HG03139 (cell line): ENCODE measurements at regions not wholly inside any gene's neighbourhood (a gene's known extent, or its start where the extent isn't known, plus 50 kb on each side); places are given as distances from the start of the nearest gene placed in this dataset.
"Not testable (repeated sequence)": the region's sequence is repeated elsewhere in the genome, so short reads cannot be mapped to it uniquely, and the experiment has no call there.

ENCODE experiments used
- ATAC-seq: cut with Tn5 transposase; IDR thresholded peaks from one replicate; pipeline ENCODE4 v1.9.1; 2021; ENCODE audit not compliant: unreplicated experiment

DNA sequence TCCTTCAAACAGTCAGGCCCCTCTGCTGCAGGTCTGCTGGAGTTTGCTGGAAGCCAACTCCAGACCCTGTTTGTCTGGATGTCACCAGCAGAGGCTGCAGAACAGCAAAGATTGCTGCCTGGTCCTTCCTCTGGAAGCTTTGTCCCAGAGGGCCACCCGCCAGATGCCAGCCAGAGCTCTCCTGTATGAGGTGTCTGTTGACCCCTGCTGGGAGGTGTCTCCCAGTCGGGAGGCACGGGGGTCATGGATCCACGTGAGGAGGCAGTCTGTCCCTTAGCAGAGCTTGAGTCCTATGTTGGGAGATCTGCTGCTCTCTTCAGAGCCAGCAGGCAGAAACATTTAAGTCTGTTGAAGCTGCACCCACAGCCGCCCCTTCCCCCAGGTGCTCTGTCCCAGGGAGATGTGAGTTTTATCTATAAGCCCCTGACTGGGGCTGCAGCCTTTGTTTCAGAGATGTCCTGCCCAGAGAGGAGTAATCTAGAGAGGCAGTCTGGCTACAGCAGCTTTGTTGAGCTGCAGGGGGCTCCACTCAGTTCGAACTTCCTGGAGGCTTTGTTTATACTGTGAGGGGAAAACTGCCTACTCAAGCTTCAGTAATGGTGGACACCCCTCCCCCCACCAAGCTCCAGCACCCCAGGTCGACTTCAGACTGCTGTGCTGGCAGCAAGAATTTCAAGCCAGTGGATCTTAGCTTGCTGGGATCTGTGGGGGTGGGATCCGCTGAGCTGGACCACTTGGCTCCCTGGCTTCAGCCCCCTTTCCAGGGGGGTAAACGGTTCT, 72.1 kb downstream of the OGFRL1 start:
- not testable (repeated sequence) for ATAC-seq

DNA sequence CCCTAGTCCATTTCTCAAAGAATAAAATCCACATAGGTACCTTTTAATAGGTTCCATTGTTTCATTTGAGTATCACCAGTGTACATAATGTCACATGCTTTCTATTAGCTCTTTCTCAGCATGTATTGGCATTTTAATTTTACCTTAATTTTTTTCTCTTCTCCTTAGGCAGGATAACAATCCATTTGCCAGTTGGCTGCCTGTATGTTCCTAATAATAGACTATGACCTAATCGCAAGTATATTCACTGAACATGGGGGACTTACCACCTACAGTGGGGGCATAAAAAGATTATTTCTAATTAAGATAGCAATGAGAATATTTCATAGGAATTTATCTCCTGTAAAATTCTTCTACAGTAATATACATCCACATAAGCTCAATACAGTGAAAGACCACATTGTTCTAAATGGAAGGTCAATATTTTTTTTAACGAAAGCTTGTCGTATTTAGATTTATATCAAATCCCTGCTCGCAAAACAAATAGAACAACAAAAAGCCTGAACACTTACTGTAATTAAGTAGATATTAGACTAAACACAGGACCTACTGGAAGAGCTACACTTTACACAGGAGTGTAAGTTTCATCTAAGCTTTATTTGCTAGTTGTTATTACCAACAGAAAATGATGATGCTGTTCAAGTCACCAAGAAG, 76.4 kb downstream of the OGFRL1 start:
- no peak for ATAC-seq

DNA sequence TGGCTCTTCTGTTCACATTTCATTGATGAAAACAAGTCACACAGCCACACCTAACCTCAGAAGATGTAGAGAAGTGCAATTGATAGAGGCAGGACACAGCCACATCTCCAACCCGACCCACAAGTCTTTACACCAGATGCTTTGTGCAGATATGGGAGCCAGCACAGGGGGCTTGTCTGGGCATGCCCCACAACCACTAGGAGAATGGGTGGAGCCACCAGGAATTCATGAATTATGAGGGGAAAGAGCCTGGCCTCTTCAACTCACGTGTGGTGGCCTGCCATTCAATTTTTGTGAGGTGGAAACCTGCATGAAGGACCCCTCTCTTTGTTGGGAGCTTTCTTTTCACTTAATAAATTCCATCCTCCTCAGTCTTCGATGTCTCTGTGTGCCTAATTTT, 79.1 kb downstream of the OGFRL1 start:
- no peak for ATAC-seq

DNA sequence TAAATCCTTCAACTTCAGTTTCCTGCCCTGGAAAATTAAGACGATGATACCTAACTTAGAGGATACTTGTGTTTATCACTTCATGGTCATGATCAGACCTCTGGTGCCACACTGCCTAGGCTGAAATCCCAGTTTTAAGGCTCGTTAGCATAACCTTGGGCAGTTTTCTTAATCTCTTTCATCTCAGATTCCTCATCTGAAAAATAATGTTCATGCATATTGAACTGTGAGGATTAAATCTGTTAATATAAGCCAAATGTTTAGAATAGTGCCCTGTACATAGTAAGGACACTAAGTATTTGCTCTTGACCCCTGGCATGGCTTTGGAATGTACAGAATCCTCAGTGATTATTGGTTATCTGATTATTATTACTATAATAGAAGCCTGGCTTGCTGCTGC, 79.7 kb downstream of the OGFRL1 start:
- ATAC-seq = no peak

DNA sequence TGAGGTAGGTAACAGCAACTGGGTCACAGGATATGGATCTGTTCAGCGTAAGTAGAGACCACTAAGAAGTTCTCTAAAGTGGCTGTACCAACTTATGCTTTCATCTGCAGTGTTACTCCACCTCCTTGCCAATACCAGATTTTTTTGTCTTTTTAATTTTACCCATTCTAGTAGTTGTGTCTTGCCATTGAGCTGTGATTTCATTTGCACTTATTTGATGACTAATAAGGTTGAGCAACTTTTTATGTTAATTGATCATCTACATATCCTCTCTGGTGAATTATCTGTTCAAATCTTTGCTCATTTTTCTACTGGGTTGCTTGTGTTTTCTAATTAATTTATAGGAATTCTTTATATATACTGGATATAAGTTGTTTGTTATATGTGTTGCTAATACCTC, 82.9 kb downstream of the OGFRL1 start:
- ATAC-seq = no peak

DNA sequence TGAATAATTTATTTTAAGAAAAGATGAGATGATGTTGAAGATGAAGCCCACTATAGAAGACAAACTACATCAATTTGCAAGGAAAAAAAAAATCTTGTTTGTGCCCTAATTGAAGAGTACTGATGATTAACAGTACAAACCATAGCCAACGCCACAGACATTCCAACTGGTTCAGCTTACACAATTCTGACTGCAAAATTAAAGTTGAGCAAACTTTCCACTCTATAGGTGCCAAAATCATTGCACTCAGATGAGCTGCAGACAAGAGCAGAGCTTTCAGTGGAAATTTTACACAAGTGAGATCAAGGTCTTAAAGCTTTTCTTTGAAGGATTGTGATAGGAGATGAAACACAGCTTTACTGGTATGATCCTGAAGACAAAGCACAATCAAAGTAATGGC, 85.3 kb downstream of the OGFRL1 start:
- no peak for ATAC-seq

DNA sequence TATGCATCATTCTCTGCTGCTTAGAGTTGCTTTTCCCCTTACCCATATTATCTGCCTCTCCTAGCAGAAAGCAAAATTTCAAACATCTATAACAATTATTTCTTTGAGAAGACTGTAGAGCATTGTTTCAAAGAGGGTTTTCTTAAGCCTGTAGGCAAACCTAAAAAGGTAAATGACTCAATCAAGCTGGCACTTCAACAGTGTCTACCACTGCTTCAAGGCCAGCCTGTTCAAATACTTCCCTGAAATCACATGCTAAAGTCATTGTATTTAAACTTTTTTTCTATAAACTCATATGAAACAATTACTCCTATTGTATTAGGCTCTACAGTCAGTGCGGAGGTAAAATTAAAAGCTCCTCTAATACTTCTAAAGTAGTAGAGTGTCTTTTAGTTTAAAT, 87.1 kb downstream of the OGFRL1 start:
- ATAC-seq = no peak

DNA sequence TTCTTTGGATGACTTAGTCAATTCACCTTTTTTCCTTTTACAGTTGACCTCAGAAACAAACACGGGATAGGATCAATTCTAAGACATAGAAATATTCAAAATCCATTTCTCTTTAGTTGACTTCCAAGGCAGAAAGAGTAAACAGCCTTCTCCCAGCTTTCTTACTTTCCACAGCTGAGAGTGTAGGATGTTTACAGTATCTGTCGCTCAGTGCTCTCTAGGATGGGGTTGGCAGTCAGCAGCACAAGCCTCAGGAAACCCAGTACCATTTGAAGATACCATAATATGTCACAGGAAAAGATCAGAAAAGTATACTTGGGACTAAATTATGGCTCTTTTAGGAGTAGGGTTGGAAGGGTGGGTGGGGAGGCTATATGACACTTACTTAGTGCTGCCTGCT, 88.2 kb downstream of the OGFRL1 start:
- ATAC-seq = no peak

DNA sequence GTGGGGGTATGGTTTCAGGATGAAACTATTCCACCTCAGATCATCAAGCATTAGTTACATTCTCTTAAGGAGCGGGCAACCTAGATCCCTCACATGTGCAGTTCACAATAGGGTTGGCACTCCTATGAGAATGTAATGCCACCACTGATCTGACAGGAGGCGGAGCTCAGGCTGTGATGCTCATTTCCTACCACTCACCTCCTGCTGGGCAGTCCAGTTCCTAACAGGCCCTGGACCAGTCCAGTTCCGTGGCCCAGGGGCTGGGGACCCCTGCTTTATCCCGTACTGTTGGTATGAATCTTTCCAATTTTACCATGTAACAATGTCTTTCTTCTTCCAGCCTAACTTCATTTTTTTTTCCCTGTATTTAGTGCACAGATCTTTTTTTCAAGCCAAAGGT, 94.9 kb downstream of the OGFRL1 start:
- no peak for ATAC-seq

DNA sequence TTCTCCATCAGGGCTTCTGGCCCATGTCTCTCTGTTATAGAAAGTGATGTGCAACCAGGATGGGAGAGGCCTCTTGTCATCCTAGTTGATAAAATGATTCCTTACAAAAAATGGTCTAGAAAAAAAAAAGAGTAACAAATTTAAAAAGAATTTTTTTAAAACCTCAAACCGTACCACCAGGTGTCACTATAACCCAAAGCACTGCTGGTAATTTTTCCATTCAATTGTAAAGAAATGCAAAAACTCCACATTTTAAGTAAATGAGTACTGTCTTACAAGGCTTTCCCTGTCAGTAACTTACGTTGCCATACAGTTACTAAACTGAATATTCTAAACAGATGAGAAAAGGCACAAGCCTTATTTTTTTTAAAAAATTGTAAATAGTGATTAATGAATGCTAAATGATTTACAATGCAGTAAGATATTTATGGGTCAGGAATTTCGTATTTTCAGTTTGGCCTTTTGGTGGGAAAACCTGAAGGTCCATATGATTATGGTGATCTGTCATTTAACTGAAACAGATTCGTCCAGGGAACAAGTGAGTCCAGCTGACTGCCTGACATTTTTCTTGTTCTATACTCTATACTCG, 95.4 kb downstream of the OGFRL1 start:
- no peak for ATAC-seq

DNA sequence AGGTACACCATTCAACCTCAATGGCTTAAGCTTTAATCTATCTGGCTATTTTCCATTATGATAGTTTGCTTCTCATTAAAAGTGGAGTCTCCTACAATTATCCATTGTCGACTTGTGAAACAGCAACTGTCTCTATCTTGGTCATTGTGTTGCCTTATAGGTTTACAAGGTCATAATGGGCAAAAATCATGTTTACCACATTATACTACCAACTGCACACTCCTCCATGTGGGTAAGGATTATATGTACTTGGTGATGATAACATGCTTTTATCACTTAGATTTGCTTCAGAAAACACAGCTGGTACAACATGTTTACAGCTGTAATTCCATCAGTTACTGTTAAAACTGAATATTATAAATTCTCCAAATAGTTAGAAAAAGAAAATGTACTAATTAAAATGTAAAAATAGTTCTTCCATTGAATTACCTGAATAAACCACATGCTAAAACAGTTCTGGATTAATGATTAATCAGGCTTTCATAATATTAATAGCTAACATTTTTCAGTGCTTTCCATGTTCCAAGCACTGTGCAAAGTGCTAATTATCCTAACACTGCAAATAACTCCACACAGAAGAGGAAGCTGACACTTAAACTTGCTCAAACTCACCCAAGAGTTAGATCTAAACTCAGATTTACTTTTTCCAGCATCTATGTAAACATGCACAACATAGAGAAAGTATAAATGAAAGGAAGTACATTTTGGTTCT, 96.7 kb downstream of the OGFRL1 start:
- ATAC-seq = no peak

DNA sequence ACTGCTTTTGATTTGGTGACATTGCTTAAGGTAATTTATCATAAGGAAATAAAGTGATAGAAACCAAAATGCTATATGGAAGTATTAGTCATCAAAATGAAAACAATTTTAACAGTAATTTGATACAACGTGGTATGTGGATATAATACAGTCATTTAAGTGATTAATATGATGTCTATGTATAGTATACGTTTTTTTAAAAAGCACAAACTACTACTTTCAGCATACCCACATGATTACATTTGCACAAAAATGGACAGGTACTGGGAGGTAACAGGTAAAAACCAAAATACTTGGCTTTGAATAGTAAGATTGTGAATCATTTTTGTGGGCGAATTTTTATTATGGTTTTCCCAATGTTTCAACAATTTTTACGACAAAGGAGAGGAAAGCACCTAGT, 97.6 kb downstream of the OGFRL1 start:
- no peak for ATAC-seq

DNA sequence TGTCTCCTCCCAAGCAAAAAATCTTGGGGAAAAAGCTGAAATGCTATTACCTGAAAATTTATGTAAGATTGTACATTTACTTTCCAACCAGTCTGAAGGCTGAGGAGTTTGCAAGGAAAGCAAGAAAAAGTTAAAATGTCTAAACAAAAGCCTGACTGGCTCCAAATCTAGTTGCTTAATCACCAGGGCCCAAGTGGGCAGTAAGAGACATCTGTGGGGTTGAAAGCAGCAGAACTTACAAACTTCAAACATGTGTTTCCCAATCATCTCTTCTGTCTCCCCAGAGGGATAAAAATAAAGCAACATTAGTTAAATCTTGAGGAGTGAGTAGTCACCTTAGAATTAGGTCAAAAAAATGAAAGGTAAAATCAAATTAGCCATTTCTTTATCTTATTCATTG, 98.6 kb downstream of the OGFRL1 start:
- ATAC-seq = no peak

DNA sequence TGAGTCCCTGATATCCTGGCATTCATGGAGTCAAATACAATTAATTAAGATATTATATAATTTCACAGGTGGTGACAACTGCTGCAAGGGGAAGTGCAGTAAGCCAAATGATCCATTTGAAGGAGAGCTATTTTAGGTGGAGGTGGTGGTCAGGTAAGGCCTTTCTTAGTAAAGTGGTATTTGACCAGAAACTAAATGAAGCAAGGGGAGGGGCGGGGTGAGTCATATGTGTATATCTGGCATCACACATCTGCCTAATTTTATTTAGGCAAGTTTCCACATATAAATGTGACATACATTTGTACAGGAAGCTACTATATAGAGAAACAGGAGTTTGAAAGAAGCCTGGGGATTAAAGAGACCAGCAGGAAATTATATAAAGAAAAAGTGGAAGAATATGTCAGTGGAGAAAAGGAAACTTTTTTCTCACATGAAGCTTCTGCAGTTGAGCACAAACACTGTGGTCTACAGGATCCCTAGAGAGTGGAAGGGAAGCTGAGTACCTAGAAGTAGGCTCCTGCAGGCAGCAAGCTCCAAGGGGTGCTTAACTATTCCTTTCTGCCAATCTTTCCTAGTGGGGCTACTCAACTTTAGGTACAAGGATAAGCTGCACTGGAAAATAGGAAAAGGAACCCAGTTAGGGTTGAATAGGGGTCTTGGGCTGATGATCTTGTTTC, 99.6 kb downstream of the OGFRL1 start:
- no peak for ATAC-seq

DNA sequence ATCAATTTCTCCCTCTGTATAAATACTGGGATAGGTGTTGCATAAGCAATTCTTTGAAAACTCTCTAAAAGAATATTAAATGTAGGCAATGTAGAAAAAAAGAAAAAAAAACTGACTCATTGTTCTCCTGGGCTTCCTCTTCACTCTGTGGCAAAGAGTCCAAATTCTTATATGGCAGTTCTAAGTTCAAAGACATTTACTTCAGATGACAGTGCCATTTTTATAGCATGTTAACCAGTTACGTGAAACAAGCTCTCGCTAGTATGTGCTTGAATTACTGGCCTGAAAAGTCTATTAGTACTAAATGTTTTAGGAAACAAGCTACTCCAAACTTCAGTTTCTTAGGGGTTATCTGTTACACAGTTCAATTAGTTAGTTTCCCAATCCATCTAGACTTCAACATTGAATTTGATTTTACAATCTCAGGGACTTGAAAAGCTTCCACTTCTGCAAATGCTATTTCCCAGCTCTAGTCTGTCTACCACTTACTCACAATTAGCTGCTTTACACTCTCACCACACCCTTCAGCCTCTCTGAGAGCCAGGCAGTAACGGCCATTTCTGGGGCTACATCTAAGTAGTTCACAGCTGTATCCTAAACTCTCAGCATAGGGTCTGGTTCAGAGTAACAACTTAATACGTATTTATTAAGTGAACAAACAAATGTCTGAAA, 100.4 kb downstream of the OGFRL1 start:
- ATAC-seq = no peak

DNA sequence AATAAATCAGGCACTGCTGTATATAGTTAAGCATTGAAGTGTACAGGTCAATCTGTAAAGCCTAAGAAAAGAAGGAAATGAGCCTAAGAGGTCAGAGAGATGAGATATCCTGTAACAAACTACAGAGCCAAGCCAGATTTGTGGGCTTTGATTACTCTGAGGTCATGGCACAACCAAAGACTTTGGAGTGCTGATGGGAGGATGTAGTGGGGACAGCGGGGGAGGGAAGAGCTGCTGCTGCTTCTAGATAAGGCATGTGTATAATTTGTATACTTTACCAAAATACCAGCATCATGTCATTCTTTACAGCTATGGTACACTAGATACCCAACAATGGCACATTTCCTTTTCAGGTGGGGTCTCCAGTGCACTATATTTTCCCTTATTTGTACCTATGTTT, 102.5 kb downstream of the OGFRL1 start:
- no peak for ATAC-seq

DNA sequence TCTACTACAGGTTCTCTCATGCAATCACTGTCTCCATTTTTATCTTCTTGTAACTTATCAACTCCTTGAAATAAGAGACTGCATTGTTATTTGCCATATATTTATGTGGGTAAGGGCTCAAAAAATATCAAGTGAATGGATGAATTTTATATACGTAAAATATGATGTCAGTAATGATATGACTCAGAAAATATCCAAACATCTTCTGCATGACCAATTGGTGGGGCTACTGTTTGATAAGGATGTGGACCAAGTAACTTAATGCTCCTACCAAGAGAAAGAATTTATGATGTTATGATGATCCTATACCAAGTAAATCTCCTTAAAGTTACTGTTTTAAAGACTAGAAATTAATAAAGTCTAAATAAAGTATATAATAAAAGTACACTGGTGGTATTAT, 103.7 kb downstream of the OGFRL1 start:
- no peak for ATAC-seq

DNA sequence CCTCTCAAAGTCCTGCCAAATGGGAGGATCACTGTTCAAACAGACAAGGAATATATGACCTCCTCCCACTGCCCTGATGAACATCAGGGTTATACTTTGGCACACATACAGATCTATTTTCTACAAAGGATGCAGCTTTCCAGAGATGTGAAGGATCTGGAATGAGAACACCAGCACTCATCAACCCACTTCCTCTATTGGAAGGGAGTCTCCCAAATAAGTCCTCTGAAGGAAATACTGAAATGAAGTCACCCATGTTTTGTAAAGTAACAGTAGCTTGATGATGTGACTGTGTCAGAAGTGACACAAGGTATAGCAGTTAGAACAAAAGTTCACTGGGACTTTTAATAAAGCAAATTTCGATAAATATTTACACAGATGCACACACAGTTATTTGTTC, 104.9 kb downstream of the OGFRL1 start:
- no peak for ATAC-seq

DNA sequence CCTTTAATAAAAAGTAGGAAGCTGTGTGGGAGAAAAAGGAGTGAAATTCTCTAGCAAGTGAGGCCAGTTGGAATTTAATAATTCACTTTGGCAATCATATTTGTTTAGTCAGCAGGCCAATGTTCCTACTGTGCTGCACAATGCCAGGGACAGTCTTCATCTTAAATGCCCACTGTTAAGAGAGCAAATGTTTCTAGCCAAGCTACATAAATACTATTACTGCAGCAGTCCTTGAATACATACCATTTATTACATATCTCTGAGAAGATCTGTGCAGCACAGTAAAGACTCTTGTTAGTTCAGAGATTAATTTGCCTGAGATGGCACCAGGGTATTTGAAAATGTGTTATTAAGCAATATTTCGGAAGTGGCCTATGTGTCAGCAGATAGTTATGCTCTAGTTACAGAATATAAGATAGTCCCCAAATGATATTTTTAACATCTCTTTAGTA, 105.4 kb downstream of the OGFRL1 start:
- no peak for ATAC-seq

DNA sequence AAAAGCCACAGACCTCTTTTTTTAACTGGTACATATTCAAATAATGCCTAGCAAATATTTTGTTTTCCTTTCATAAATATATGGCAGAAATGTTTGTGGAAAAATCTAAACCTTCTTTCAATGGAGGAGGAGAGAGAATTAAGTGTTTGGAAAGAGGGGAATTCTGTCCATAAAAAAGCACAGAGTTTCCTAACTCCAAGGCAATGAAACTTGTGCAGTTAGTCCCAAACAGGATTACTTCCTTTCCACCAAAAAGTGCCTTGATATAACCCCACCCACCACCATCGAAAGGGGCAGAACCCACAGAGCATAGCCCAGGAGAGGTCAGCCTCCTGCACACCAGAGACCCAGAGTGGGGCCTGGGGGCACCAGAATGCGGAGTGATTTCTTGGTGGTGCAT, 106.3 kb downstream of the OGFRL1 start:
- ATAC-seq = no peak
